DMS53 treated with DMSO at 0.1 percent for 48 hours (cell line): ENCODE measurements at regions not wholly inside any gene's neighbourhood (a gene's known extent, or its start where the extent isn't known, plus 50 kb on each side); places are given as distances from the start of the nearest gene placed in this dataset.

Experiments used
- DNase-seq: peaks from one replicate; lab custom pipeline; 2025; ENCODE audit not compliant: unreplicated experiment; lab: John Stamatoyannopoulos, UW

GRCh38 chr13:68696907-68697306 is 1410.7 kb upstream of the ATXN8OS start:
- no peak for DNase-seq

GRCh38 chr13:68692049-68692448 is 1415.6 kb upstream of the ATXN8OS start:
- no peak for DNase-seq

DNA sequence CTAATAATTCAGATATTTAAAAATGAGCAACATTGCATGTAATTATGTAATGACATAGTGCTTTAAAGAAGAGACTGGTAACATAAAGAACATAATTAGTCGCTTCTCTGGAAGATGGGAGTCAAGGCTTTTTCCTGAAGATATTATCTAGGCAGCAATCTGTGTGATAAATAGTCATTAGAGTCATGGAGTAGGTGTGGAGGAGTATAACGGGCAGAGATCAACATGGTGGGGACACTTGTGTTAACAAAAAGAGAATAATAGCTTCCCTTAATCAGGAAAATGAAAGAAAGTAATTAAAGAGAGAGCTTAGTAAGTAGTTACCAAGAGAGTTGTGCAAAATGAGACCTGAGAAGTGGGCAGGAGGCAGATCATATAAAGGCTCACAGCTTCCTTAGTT is 1417.1 kb upstream of the ATXN8OS start:
- no peak for DNase-seq

GRCh38 chr13:68676513-68677115 is 1431.0 kb upstream of the ATXN8OS start:
- DNase-seq: no peak

DNA sequence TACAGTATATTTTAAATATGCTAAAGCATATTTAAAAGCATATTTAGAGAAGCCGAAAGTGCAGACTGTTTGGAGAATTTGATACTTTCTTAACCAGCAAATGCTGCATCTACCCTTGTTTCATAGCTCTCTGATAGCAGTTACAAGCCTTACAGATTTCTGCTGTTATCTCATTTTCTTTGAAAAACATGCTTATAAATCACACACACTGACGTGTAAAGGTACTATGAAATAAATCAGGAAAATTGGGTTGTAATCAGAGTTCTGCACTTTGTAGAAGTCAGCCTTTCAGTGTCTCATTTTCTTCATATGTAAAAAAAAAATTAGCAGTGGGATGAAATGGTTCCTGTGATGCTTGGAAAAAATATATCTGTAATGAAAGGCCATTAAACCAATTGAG is 1432.4 kb upstream of the ATXN8OS start:
- no peak for DNase-seq

DNA sequence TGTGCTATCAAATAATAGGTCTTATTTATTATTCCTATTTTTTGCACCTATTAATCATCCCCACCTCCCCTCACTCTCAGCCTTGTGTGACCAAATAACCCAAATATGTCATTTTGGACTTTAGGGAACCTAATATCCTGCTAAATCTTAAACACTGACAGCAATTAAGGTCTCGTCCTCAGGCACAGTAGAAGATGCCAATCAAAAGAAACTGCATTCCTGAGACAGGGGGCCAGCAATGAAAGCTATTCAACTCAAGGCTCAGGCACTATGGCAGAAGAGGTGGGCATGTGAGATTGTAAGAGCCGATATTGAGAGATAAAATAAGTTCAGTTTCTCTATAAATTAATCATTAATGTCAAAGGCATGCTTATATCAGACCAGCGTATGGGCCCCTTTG is 1437.7 kb upstream of the PCDH9 start:
- DNase-seq: no peak

DNA sequence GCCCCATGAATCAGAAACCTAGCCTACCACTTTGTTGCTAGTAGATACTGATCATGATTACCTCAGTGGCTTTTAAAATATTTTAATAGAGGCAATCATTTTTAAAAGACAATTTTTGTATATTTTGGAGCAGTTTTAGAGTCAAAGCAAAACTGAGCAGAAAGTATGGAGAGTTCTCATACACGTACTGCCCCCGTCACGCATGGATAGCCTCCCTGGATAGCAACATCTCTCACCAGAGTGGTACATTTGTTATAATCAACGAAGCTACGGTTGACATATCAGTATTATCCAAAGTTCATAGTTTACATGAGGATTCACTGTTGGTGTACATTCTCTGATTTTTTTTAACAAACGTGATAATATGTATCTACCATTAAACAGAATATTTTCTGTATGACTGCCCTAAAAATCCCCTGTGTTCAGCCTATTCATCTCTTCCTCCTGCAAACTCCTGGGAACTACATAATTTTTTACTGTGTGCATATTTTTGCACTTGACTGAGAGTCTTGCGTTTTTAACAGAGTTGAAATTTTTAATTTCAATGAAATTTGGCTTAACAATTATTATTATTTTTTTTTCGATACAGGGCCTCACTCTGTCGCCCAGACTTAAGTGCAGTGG is 1436.8 kb upstream of the PCDH9 start:
- no peak for DNase-seq

- DNase-seq: no peak
Observed at GRCh38 chr13:68645814-68646213, 1415.7 kb upstream of the PCDH9 start.

DNA sequence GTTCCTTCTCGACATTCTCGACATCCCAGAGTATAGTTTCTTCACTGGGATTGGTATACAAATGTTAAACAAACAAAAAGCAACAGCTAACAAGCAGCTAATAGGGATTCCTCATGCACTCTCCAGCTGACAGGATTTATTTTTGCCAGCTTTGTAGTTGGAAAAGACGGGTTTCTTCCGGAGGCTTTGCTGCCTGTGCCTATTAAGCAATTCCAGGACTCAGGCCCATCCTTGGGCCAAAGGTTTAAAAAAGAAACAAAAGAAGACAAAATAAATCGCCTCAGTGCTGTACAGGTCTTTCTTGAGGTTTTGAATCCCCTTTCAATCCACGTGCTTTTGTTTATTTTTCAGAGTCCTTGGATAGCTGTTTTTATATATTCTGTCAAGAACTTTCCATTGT is 1414.5 kb upstream of the PCDH9 start:
- DNase-seq: no peak

DNA sequence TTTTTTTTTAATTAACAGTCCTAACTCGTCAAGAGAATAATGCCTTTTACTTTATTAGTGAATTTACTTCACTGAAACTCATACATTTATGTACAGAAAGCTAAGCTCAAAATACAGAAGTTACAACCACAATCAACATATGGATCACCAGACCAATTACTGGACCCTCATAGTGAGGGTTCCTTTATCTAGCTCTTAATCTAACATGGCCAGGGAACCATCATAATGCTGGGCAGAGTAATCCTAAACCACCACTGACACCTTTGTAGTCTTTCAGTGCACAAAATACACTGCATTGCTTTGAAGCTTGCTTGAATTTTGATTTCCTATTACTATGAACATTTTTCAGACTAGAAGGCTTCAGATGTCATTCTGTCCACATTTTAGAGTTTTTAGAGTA is 1406.6 kb upstream of the PCDH9 start:
- DNase-seq: no peak

GRCh38 chr13:68628994-68629393 is 1398.9 kb upstream of the PCDH9 start:
- DNase-seq: no peak

GRCh38 chr13:68627379-68627778 is 1397.2 kb upstream of the PCDH9 start:
- DNase-seq: no peak

GRCh38 chr13:68616600-68617222 is 1386.6 kb upstream of the PCDH9 start:
- no peak for DNase-seq

GRCh38 chr13:68609661-68610060 is 1379.5 kb upstream of the PCDH9 start:
- DNase-seq: no peak

- DNase-seq: no peak
Observed at GRCh38 chr13:68608147-68608546, 1378.0 kb upstream of the PCDH9 start.

DNA sequence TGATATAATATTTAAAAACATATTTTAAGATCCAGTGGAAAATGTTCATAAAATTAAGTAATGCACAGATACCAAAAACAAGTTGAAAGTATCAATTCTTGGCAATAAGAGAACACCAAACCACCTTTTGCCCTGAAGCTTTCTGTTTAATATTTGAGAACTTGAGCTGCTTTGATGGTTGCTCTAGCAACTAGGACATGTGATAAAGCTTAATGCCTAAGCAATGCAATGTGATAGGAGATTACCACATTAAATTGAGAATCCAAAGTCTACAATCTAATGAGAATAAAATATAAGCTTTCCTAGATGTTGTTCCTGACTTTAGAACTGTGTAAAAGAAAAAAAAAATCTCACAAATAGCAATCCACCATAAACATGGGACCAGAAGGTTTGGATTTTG is 1367.5 kb upstream of the PCDH9 start:
- DNase-seq: no peak

- no peak for DNase-seq
Observed at GRCh38 chr13:68588623-68589022, 1358.5 kb upstream of the PCDH9 start.

- DNase-seq: no peak
Observed at GRCh38 chr13:68584776-68585175, 1354.6 kb upstream of the PCDH9 start.

DNA sequence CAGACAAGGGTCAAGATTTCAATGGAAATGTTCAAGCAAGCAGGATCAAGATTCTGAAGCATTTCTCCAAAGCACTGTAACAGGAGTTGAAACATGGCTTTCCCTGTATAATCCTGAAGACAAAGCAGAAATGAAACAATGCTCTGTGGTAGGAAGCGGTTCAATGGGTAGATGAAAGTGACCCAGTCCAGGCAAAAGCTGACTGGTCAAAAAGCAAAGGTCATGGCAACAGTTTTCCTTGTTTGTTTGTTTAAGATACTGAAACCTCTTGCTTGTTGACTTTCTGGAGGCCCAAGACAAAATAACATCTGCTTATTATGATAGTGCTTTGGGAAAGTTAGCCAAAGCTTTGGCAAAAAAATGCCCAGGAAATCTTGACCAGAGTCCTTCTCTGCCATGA is 1343.9 kb upstream of the PCDH9 start:
- no peak for DNase-seq

GRCh38 chr13:68551701-68552522 is 1321.8 kb upstream of the PCDH9 start:
- DNase-seq: peak; percentile 8

GRCh38 chr13:68550330-68550729 is 1320.2 kb upstream of the PCDH9 start:
- no peak for DNase-seq

DNA sequence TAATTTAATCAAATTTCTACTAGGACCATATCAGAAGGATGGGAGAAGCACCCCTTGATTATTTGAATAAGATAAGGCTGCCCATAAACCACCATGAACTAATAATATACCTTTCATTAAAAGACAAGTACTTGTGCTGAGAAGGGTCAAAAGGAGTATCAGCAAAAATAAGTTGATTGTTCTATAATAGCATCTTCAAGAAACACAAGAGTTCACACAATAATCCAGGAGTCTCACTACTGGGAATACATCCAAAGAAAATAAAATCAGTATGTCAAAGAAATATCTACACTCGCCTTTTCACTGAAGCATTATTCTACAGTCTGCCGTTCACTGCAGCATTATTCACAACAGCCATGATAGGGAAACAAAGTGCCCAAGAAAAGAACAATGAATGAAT is 1310.1 kb upstream of the PCDH9 start:
- DNase-seq: no peak
